ENCODE measurements at regions not wholly inside any gene's neighbourhood (a gene's known extent, or its start where the extent isn't known, plus 50 kb on each side); places are given as distances from the start of the nearest gene placed in this dataset.

- FAIRE-seq, result no peak
- H3K9ac ChIP-seq (ENCODE audit: insufficient read depth, low read depth, low read length), result no peak overlapping the region
- WGBS (ENCODE audit: low lambda C conversion rate), result 0% methylated on average over 1 of the region's 1 CpG
Observed at GRCh38 chr1:219000631-219001030, 173.0 kb upstream of the LYPLAL1 start.

GRCh38 chr1:219010720-219011119, 163.0 kb upstream of the LYPLAL1 start:
- no peak for ATAC-seq
- no TSS peak for BruUV-seq (replicated peaks)
- intact Hi-C loops (cut with micrococcal nuclease; ENCODE audit: unreplicated experiment), result no loop called here
- TF ChIP-seq ZMAT5 (CRISPR knock-in tag; IDR thresholded peaks at IDR 0.05; ENCODE audit: borderline replicate concordance, low read depth) (no peak), ZNF235 (CRISPR knock-in tag; IDR thresholded peaks at IDR 0.05; ENCODE audit: borderline replicate concordance) (no peak), SNRNP70 (IDR thresholded peaks at IDR 0.05; ENCODE audit: low read depth, low read length) (no peak), ZNF704 (CRISPR knock-in tag; IDR thresholded peaks at IDR 0.05; ENCODE audit: borderline replicate concordance) (no peak), ZNF510 (CRISPR knock-in tag; IDR thresholded peaks at IDR 0.05; ENCODE audit: low read depth) (no peak), ZNF333 (CRISPR knock-in tag; IDR thresholded peaks at IDR 0.05; ENCODE audit: borderline replicate concordance) (no peak), ZNF558 (CRISPR knock-in tag; IDR thresholded peaks at IDR 0.05; ENCODE audit: borderline replicate concordance) (no peak), CC2D1A (CRISPR knock-in tag; IDR thresholded peaks at IDR 0.05) (no peak), GZF1 (CRISPR knock-in tag; IDR thresholded peaks at IDR 0.05) (no peak)

More at GRCh38 chr1:219000631-219001030, 173.0 kb upstream of the LYPLAL1 start:
- Histone ChIP-seq H3K27ac (ENCODE audit: extremely low read length, insufficient read depth, low read length) (no peak overlapping the region), H3K27me3 (ENCODE audit: control insufficient read depth in 1 of 2, insufficient read depth in 2 of 2, low read length in 2 of 2) (no peaks in the 10 kb centered on the region), H2AFZ (ENCODE audit: low read length) (no peak overlapping the region), H3K36me3 (replicated peaks in 1 of 2; ENCODE audit: control insufficient read depth in 1 of 2, insufficient read depth in 2 of 2, low read length in 2 of 2) (no peaks in the 10 kb centered on the region), H3K9me3 (ENCODE audit: low read length) (peaks cover 4% of the 10 kb centered on the region; the same call in 1 of the 2 replicates), H3K4me2 (ENCODE audit: low read depth, low read length) (no peak overlapping the region), H4K20me1 (ENCODE audit: insufficient read depth, low read length) (no peaks in the 10 kb centered on the region), H3K79me2 (ENCODE audit: insufficient read depth, low read length) (no peaks in the 10 kb centered on the region), H3K4me3 (replicated peaks in 1 of 3; ENCODE audit: insufficient read depth in 1 of 3, low read depth in 2 of 3, low read length in 3 of 3) (no peak overlapping the region), H3K4me1 (ENCODE audit: insufficient read depth, low read length) (no peaks in the 10 kb centered on the region)
- DNase-seq (ENCODE audit: low spot score) (no peak), ATAC-seq (no peak)
- BruUV-seq (replicated peaks), result no TSS peak
- TF ChIP-seq ZZZ3 (CRISPR knock-in tag; IDR thresholded peaks at IDR 0.05; ENCODE audit: borderline replicate concordance) (no peak), ZBTB10 (CRISPR knock-in tag; IDR thresholded peaks at IDR 0.05; ENCODE audit: borderline replicate concordance) (no peak)
- intact Hi-C loops (cut with micrococcal nuclease; ENCODE audit: unreplicated experiment), result no loop called here
- POLR2A ChIA-PET, result no interaction called here
- in situ Hi-C loops (cut with HindIII; ENCODE audit: extremely low pct_ligation_motif_present, low pct_unique_long_range_greater_than_20kb), result no loop called here
- CTCF ChIA-PET (ENCODE audit: low intra/inter-chr PET ratio, low total read pairs), result no interaction called here

More at GRCh38 chr1:219010720-219011119, 163.0 kb upstream of the LYPLAL1 start:
- H2AFZ ChIP-seq (ENCODE audit: low read length), result no peak overlapping the region
- CTCF ChIA-PET (ENCODE audit: low intra/inter-chr PET ratio, low total read pairs), result no interaction called here
- no peaks in the 10 kb centered on the region for H3K27me3 ChIP-seq (ENCODE audit: control insufficient read depth in 1 of 2, insufficient read depth in 2 of 2, low read length in 2 of 2)
- H3K4me3 ChIP-seq (replicated peaks in 1 of 3; ENCODE audit: insufficient read depth in 1 of 3, low read depth in 2 of 3, low read length in 3 of 3), result no peak overlapping the region
- no peak for DNase-seq (ENCODE audit: low spot score)
- H3K27ac ChIP-seq (ENCODE audit: extremely low read length, insufficient read depth, low read length), result no peak overlapping the region
- FAIRE-seq, result no peak
- in situ Hi-C loops (cut with HindIII; ENCODE audit: extremely low pct_ligation_motif_present, low pct_unique_long_range_greater_than_20kb), result no loop called here
- no peak overlapping the region for H3K4me2 ChIP-seq (ENCODE audit: low read depth, low read length)
- no peaks in the 10 kb centered on the region for H3K9me3 ChIP-seq (ENCODE audit: low read length)
- H3K4me1 ChIP-seq (ENCODE audit: insufficient read depth, low read length), result no peaks in the 10 kb centered on the region
- H4K20me1 ChIP-seq (ENCODE audit: insufficient read depth, low read length), result no peaks in the 10 kb centered on the region
- H3K79me2 ChIP-seq (ENCODE audit: insufficient read depth, low read length), result no peaks in the 10 kb centered on the region
- H3K36me3 ChIP-seq (replicated peaks in 1 of 2; ENCODE audit: control insufficient read depth in 1 of 2, insufficient read depth in 2 of 2, low read length in 2 of 2), result no peaks in the 10 kb centered on the region
- H3K9ac ChIP-seq (ENCODE audit: insufficient read depth, low read depth, low read length), result no peak overlapping the region
- POLR2A ChIA-PET, result no interaction called here
- WGBS (ENCODE audit: low lambda C conversion rate), result 29% methylated on average over 2 of the region's 2 CpGs

All from HepG2 (cell line).